PC-9 (cell line): ENCODE measurements at regions not wholly inside any gene's neighbourhood (a gene's known extent, or its start where the extent isn't known, plus 50 kb on each side); places are given as distances from the start of the nearest gene placed in this dataset.

Experiments used
- EZH2 ChIP-seq: fragments of 200-600 bp; sonication (generic); IDR thresholded peaks from 2 replicates; pipeline ENCODE4 v1.8.0; 2017; ENCODE audit warnings: antibody characterized with exemption, low read depth
- TF ChIP-seq, protein P1 (sequence below): fragments of 200-600 bp; sonication (generic); conservative IDR thresholded peaks from 2 replicates; pipeline ENCODE4 v1.6.1; 2017; ENCODE audit warnings: mixed run types, antibody characterized with exemption, mild to moderate bottlenecking, moderate library complexity

DNA sequence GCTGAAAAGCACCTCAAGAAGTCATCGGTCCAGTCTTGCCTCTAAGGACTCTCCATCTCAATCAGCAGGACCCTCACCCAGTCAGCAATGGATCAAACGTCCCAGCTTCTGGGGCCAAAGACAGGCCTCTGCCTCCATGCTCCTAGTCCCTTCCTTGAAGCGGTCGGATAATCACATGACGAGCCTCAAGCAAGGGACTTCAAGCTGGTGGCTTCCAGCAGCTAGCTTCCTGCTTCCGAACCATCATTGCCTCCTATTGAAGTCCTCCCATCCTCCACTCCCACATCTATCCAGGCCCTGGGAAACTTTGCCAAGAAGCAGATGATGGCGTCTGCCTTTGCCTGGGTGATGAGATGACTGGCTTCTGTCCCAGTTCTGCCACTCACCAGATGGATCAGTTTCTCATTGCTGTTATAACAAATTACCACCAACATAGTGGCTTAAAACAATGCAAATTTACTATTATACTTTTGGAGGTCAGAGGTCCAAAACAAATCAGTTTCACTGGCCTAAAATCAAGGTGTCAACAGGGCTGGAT is 135.2 kb upstream of the MAMLD1 start:
- TF ChIP-seq, protein P1, sequence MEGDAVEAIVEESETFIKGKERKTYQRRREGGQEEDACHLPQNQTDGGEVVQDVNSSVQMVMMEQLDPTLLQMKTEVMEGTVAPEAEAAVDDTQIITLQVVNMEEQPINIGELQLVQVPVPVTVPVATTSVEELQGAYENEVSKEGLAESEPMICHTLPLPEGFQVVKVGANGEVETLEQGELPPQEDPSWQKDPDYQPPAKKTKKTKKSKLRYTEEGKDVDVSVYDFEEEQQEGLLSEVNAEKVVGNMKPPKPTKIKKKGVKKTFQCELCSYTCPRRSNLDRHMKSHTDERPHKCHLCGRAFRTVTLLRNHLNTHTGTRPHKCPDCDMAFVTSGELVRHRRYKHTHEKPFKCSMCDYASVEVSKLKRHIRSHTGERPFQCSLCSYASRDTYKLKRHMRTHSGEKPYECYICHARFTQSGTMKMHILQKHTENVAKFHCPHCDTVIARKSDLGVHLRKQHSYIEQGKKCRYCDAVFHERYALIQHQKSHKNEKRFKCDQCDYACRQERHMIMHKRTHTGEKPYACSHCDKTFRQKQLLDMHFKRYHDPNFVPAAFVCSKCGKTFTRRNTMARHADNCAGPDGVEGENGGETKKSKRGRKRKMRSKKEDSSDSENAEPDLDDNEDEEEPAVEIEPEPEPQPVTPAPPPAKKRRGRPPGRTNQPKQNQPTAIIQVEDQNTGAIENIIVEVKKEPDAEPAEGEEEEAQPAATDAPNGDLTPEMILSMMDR: no peak
- no peak for TF ChIP-seq EZH2
